Pancreas (tissue), 10 donors: ENCODE measurements at regions not wholly inside any gene's neighbourhood (a gene's known extent, or its start where the extent isn't known, plus 50 kb on each side); places are given as distances from the start of the nearest gene placed in this dataset.

Experiments
- ATAC-seq, 4 donors: fragments of 200-7000 bp; cut with Tn5 transposase; one replicate each; pipeline versions ENCODE4 v1.8.0 to v1.9.1; 2020; ENCODE audit warnings: mild to moderate bottlenecking in 4 of 4, moderate library complexity in 4 of 4
- DNase-seq, 6 donors: peaks; one replicate each; pipeline ENCODE4 v3.0.0-alpha.2; 2020
- FAIRE-seq: peaks from 2 replicates; lab custom pipeline; 2012; peaks lifted over from hg19 to GRCh38; lab: Jason Lieb, UNC
- H3K27ac ChIP-seq, 4 donors: fragments of 200-600 bp; sonication (generic); 1 replicate in 3 of 4; 2 replicates in 1 of 4; pipeline versions ENCODE4 v1.5.0 to v1.8.0; 2020
- H3K27me3 ChIP-seq, 4 donors: fragments of 200-600 bp; one replicate each; pipeline ENCODE4 v1.8.0; 2021
- H3K36me3 ChIP-seq, 3 donors: fragments of 200-600 bp; sonication (generic) in 1 of 3; one replicate each; pipeline versions ENCODE4 v1.5.0 to v1.8.0; 2020 to 2021
- H3K4me1 ChIP-seq, 3 donors: fragments of 200-600 bp; one replicate each; pipeline ENCODE4 v1.8.0; 2021
- H3K4me3 ChIP-seq, 4 donors: fragments of 200-600 bp; sonication (generic) in 2 of 4; one replicate each; pipeline versions ENCODE4 v1.5.0 to v1.8.0; 2020 to 2021
- H3K9me3 ChIP-seq, 4 donors: fragments of 200-600 bp; one replicate each; pipeline ENCODE4 v1.8.0; 2021
- CTCF ChIP-seq, 4 donors: fragments of 200-600 bp; sonication (generic) in 3 of 4; IDR thresholded peaks; one replicate each; pipeline versions ENCODE4 v1.5.0 to v1.8.0; 2021; ENCODE audit warnings: antibody characterized with exemption in 4 of 4
- WGBS, 2 donors: extraction: QIAGEN DNeasy Blood & Tissue Kit; methylation state at CpG; one replicate each; pipeline ENCODE4 v1.1.7; 2013; 5-methylcytosine and 5-hydroxymethylcytosine counted together
- intact Hi-C, 3 donors: fragments of 100-400 bp; cut with DNase I; formaldehyde crosslinking; loops; one replicate each; pipeline versions ENCODE4 v1.11.1 to v1.14.2; 2022
- donor health status: healthy with polysubstance abuse.
- donor health status: DM: no; HTN: no; CAD: no; lungs with moderate emphysema.
- donor health status: DM: no; HTN: no; CAD: no.
- donor health status: control.
- donor health status: control.
- donor health status: Bipolar disorder and iron deficiency.
- donor health status: DM: yes; HTN: yes; CAD: no.
- donor health status: DM: no; HTN: no; CAD: no.
- donor health status: DM: no; HTN: no; CAD: no.
- donor health status: DM: yes; HTN: yes; CAD: no.

DNA sequence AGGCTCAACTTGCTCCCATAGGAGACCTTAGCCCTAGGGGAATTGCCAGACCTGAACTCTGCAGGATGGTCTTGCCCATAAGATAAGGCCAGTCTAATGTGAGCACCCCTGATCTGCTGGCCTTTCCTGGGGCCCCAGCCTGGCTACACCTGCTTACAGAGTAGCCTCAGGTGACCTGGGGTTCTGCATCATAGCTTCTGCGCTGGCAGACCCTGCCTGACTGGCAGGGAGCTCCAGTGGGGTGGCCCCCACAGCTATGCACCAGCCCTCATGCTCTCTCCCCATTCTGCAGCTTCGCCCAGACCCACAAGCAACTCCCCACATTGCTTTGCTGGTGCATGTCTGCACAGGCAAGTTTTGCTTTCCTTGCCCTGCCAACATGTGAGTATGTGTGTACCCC is 371.3 kb upstream of the CLEC14A start:
- no peak for ATAC-seq
- intact Hi-C loops, result no loop called here
- Histone ChIP-seq H3K4me1 (no peaks in the 10 kb centered on the region), H3K9me3 (no peaks in the 10 kb centered on the region), H3K27ac (no peak overlapping the region), H3K36me3 (no peaks in the 10 kb centered on the region), H3K4me3 (no peak overlapping the region), H3K27me3 (no peaks in the 10 kb centered on the region)
- no peak for FAIRE-seq
- TF ChIP-seq CTCF (IDR thresholded peaks at IDR 0.05), result no peak
- peak in 1 of 6 donors; percentile 40 for DNase-seq
- 65 to 74% methylated on average over 2 of the region's 2 CpGs for WGBS, 2 donors

DNA sequence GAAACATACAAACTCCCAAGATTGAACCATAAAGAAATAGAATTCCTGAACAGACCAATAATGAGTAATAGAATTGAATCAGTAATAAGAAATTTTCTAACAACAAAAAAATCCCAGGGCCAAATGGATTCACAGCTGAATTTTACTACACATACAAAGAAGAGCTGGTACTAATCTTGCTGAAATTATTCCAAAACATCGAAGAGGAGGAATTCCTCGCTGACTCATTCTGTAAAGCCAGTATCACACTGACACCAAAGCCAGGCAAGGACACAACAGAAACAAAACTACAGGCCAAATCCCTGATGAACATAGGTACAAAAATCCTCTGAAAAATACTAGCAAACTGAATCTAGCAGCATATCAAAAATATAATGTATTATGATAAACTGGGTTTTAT is 367.8 kb upstream of the CLEC14A start:
- no peaks in the 10 kb centered on the region for H3K4me1 ChIP-seq
- TF ChIP-seq CTCF (IDR thresholded peaks at IDR 0.05), result no peak
- WGBS, 2 donors, result 64 to 90% methylated on average over 2 of the region's 2 CpGs
- no peak for FAIRE-seq
- intact Hi-C loops, result no loop called here
- no peak for ATAC-seq
- no peaks in the 10 kb centered on the region for H3K27me3 ChIP-seq
- no peak overlapping the region for H3K27ac ChIP-seq
- H3K9me3 ChIP-seq, result no peaks in the 10 kb centered on the region
- no peaks in the 10 kb centered on the region for H3K36me3 ChIP-seq
- no peak for DNase-seq
- no peak overlapping the region for H3K4me3 ChIP-seq

- H3K9me3 ChIP-seq, result no peaks in the 10 kb centered on the region
- no peaks in the 10 kb centered on the region for H3K4me1 ChIP-seq
- TF ChIP-seq CTCF (IDR thresholded peaks at IDR 0.05), result no peak
- no peaks in the 10 kb centered on the region for H3K36me3 ChIP-seq
- H3K27ac ChIP-seq, result no peak overlapping the region
- no peak for ATAC-seq
- intact Hi-C loops, result no loop called here
- no peak overlapping the region for H3K4me3 ChIP-seq
- 78 to 94% methylated on average over 1 of the region's 1 CpG for WGBS, 2 donors
- H3K27me3 ChIP-seq, result no peaks in the 10 kb centered on the region
- no peak for FAIRE-seq
- no peak for DNase-seq
Measured at GRCh38 chr14:38618514-38618913, 362.6 kb upstream of the CLEC14A start.

DNA sequence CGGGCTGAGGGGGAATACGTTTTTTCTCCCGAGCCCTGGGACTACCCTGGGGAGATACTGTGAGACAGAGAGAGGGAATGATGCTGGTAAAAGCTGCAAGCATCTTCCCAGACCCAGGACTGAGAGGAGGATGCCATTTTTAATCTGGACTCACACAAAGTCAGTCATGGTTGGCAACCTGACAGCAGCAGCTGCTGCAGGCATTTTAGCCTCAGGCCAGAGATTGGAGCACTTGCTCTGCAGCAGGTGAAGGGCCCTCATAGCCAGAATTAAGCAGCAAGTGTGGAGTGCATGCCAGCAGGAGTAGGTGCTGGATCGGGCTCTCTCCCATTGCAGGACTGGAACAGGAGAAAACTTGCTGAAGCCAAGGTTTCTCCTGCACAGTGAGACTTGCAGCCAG is 361.1 kb upstream of the CLEC14A start:
- intact Hi-C loops, result no loop called here
- Histone ChIP-seq H3K27me3 (no peaks in the 10 kb centered on the region), H3K36me3 (no peaks in the 10 kb centered on the region), H3K4me3 (no peak overlapping the region), H3K27ac (no peak overlapping the region), H3K9me3 (no peaks in the 10 kb centered on the region), H3K4me1 (no peaks in the 10 kb centered on the region)
- no peak for ATAC-seq
- TF ChIP-seq CTCF (IDR thresholded peaks at IDR 0.05), result no peak
- WGBS, 2 donors, result 29 to 45% methylated on average over 4 of the region's 4 CpGs
- FAIRE-seq, result no peak
- peak in 1 of 6 donors; percentile 13 for DNase-seq

GRCh38 chr14:38611928-38612327 is 356.0 kb upstream of the CLEC14A start:
- Histone ChIP-seq H3K4me3 (no peak overlapping the region), H3K9me3 (no peaks in the 10 kb centered on the region), H3K36me3 (no peaks in the 10 kb centered on the region), H3K27me3 (no peaks in the 10 kb centered on the region), H3K27ac (no peak overlapping the region), H3K4me1 (no peaks in the 10 kb centered on the region)
- TF ChIP-seq CTCF (IDR thresholded peaks at IDR 0.05), result no peak
- intact Hi-C loops, result no loop called here
- WGBS, 2 donors, result 71 to 81% methylated on average over 2 of the region's 2 CpGs
- DNase-seq, result no peak
- no peak for FAIRE-seq
- ATAC-seq, result no peak
